COLO668 (cell line): ENCODE measurements at regions not wholly inside any gene's neighbourhood (a gene's known extent, or its start where the extent isn't known, plus 50 kb on each side); places are given as distances from the start of the nearest gene placed in this dataset.
"Not testable (repeated sequence)": the region's sequence is repeated elsewhere in the genome, so short reads cannot be mapped to it uniquely, and the experiment has no call there.

Source experiments
- DNase-seq: peaks from one replicate; lab custom pipeline; 2025; ENCODE audit not compliant: unreplicated experiment; lab: John Stamatoyannopoulos, UW

- no peak for DNase-seq
Observed at GRCh38 chr12:102669056-102669455, 188.7 kb upstream of the IGF1 start.

- not testable (repeated sequence) for DNase-seq
Observed at GRCh38 chr12:102666176-102666575, 185.8 kb upstream of the IGF1 start.

GRCh38 chr12:102659200-102659911, 179.0 kb upstream of the IGF1 start:
- no peak for DNase-seq

- no peak for DNase-seq
Observed at GRCh38 chr12:102653406-102653805, 173.0 kb upstream of the IGF1 start.

- DNase-seq: no peak
Observed at GRCh38 chr12:102652645-102653313, 172.4 kb upstream of the IGF1 start.

GRCh38 chr12:102645968-102646367, 165.6 kb upstream of the IGF1 start:
- no peak for DNase-seq

- DNase-seq: no peak
Observed at GRCh38 chr12:102643879-102644575, 163.7 kb upstream of the IGF1 start.

- DNase-seq: no peak
Observed at GRCh38 chr12:102642199-102642598, 161.8 kb upstream of the IGF1 start.

- not testable (repeated sequence) for DNase-seq
Observed at GRCh38 chr12:102640658-102641057, 160.3 kb upstream of the IGF1 start.

GRCh38 chr12:102638777-102639176, 158.4 kb upstream of the IGF1 start:
- no peak for DNase-seq

- no peak for DNase-seq
Observed at GRCh38 chr12:102633981-102634605, 153.7 kb upstream of the IGF1 start.

GRCh38 chr12:102631274-102631673, 150.9 kb upstream of the IGF1 start:
- no peak for DNase-seq

GRCh38 chr12:102629262-102629888, 149.0 kb upstream of the IGF1 start:
- DNase-seq: no peak

GRCh38 chr12:102625819-102626218, 145.5 kb upstream of the IGF1 start:
- DNase-seq: no peak

- no peak for DNase-seq
Observed at GRCh38 chr12:102622618-102623017, 142.3 kb upstream of the IGF1 start.

GRCh38 chr12:102618197-102618877, 138.0 kb upstream of the IGF1 start:
- DNase-seq: no peak

GRCh38 chr12:102616692-102617091, 136.3 kb upstream of the IGF1 start:
- DNase-seq: no peak

GRCh38 chr12:102611995-102612394, 131.6 kb upstream of the IGF1 start:
- no peak for DNase-seq

- DNase-seq: no peak
Observed at GRCh38 chr12:102609996-102610395, 129.6 kb upstream of the IGF1 start.

GRCh38 chr12:102603021-102603420, 122.7 kb upstream of the IGF1 start:
- DNase-seq: no peak

- DNase-seq: no peak
Observed at GRCh38 chr12:102602521-102602920, 122.2 kb upstream of the IGF1 start.
